PC-9 (cell line): ENCODE measurements at regions not wholly inside any gene's neighbourhood (a gene's known extent, or its start where the extent isn't known, plus 50 kb on each side); places are given as distances from the start of the nearest gene placed in this dataset.

Source experiments
- CTCF ChIP-seq: fragments of 200-600 bp; sonication (generic); conservative IDR thresholded peaks from 2 replicates; pipeline ENCODE4 v1.6.1; 2017; ENCODE audit warnings: mixed run types, antibody characterized with exemption, mild to moderate bottlenecking, moderate library complexity
- EZH2 ChIP-seq: fragments of 200-600 bp; sonication (generic); IDR thresholded peaks from 2 replicates; pipeline ENCODE4 v1.8.0; 2017; ENCODE audit warnings: antibody characterized with exemption, low read depth

GRCh38 chr7:81162234-81162633, 243.4 kb upstream of the SEMA3C start:
- TF ChIP-seq CTCF (no peak), EZH2 (no peak)
